Mesenchymal stem cell (in vitro differentiated cells and primary cell): ENCODE measurements at regions not wholly inside any gene's neighbourhood (a gene's known extent, or its start where the extent isn't known, plus 50 kb on each side); places are given as distances from the start of the nearest gene placed in this dataset.

Experiments used
- DNase-seq: peaks from one replicate; pipeline ENCODE4 v3.0.0-alpha.2; 2013
- H2AFZ ChIP-seq: one replicate; pipeline ENCODE4 v1.6.1; 2013; ENCODE audit warnings: low read depth, mild to moderate bottlenecking, control low read depth, inconsistent platforms, low read length, moderate library complexity
- H2AK5ac ChIP-seq: 2 replicates; pipeline ENCODE4 v1.6.1; 2013; ENCODE audit warnings: low read length, moderate library complexity, mild to moderate bottlenecking, inconsistent platforms; ENCODE audit not compliant: severe bottlenecking
- H2BK120ac ChIP-seq: one replicate; pipeline ENCODE4 v1.6.1; 2013; ENCODE audit warnings: low read depth, mild to moderate bottlenecking, inconsistent platforms, low read length, moderate library complexity
- H2BK12ac ChIP-seq, 2 experiments: one replicate each; pipeline ENCODE4 v1.6.1; 2013; ENCODE audit warnings: inconsistent platforms in 2 of 2, low read length in 2 of 2, mild to moderate bottlenecking in 2 of 2, moderate library complexity in 2 of 2, control low read depth in 1 of 2
- H2BK15ac ChIP-seq: one replicate; pipeline ENCODE4 v1.6.1; 2013; ENCODE audit warnings: mild to moderate bottlenecking, low read depth, inconsistent platforms; ENCODE audit not compliant: poor library complexity, severe bottlenecking
- H2BK5ac ChIP-seq: 2 replicates; pipeline ENCODE4 v1.6.1; 2013; ENCODE audit warnings: low read depth, mild to moderate bottlenecking, low read length, control low read depth, inconsistent platforms; ENCODE audit not compliant: poor library complexity, severe bottlenecking
- H3K14ac ChIP-seq, 2 experiments: one replicate each; pipeline ENCODE4 v1.6.1; 2013; ENCODE audit warnings: inconsistent platforms in 2 of 2, low read length in 2 of 2, control low read depth in 1 of 2, mild to moderate bottlenecking in 1 of 2, moderate library complexity in 1 of 2
- H3K18ac ChIP-seq, 2 experiments: one replicate each; pipeline ENCODE4 v1.6.1; 2013; ENCODE audit warnings: inconsistent platforms in 2 of 2, low read length in 2 of 2, control low read depth in 1 of 2, low read depth in 1 of 2, mild to moderate bottlenecking in 1 of 2
- H3K23ac ChIP-seq, 2 experiments: one replicate each; pipeline ENCODE4 v1.6.1; 2013; ENCODE audit warnings: inconsistent platforms in 2 of 2, low read length in 2 of 2, mild to moderate bottlenecking in 2 of 2, moderate library complexity in 2 of 2, control low read depth in 1 of 2
- H3K27ac ChIP-seq: 2 replicates; pipeline ENCODE4 v1.5.1; 2013; ENCODE audit warnings: mild to moderate bottlenecking, moderate library complexity, low read length, control low read depth, inconsistent platforms; ENCODE audit not compliant: poor library complexity, severe bottlenecking
- H3K27me3 ChIP-seq, 2 experiments: 2 replicates each; pipeline versions ENCODE4 v1.6.1 to v1.7.0; 2013; ENCODE audit warnings: low read length in 2 of 2, mild to moderate bottlenecking in 2 of 2, moderate library complexity in 2 of 2, control low read depth in 1 of 2, inconsistent platforms in 1 of 2; ENCODE audit not compliant: control insufficient read depth in 1 of 2, insufficient read depth in 1 of 2
- H3K36me3 ChIP-seq, 2 experiments: 2 replicates each; pipeline versions ENCODE4 v1.6.1 to v1.7.0; 2013; ENCODE audit warnings: low read length in 2 of 2, control low read depth in 1 of 2, inconsistent platforms in 1 of 2, low read depth in 1 of 2, mild to moderate bottlenecking in 1 of 2; ENCODE audit not compliant: insufficient read depth in 2 of 2, control insufficient read depth in 1 of 2
- H3K4ac ChIP-seq, 2 experiments: one replicate each; pipeline ENCODE4 v1.6.1; 2013; ENCODE audit warnings: inconsistent platforms in 2 of 2, low read length in 2 of 2, mild to moderate bottlenecking in 2 of 2, moderate library complexity in 2 of 2, control low read depth in 1 of 2, low read depth in 1 of 2
- H3K4me1 ChIP-seq: 2 replicates; pipeline ENCODE4 v1.6.1; 2013; ENCODE audit warnings: low read depth, low read length, control low read depth; ENCODE audit not compliant: control insufficient read depth, insufficient read depth
- H3K4me2 ChIP-seq: 2 replicates; pipeline ENCODE4 v1.6.1; 2013; ENCODE audit warnings: low read length, mild to moderate bottlenecking, inconsistent platforms; ENCODE audit not compliant: poor library complexity, severe bottlenecking
- H3K4me3 ChIP-seq, 2 experiments: 2 replicates each; pipeline versions ENCODE4 v1.5.1 to v1.7.0; 2013; ENCODE audit warnings: low read length in 2 of 2, mild to moderate bottlenecking in 2 of 2, control low read depth in 1 of 2, low read depth in 1 of 2; ENCODE audit not compliant: insufficient read depth in 1 of 2
- H3K79me1 ChIP-seq: replicated peaks from 2 replicates; pipeline ENCODE4 v1.6.1; 2013; ENCODE audit warnings: mild to moderate bottlenecking, control low read depth, low read length, inconsistent platforms; ENCODE audit not compliant: poor library complexity, severe bottlenecking
- H3K9ac ChIP-seq: 2 replicates; pipeline ENCODE4 v1.7.0; 2013; ENCODE audit warnings: mild to moderate bottlenecking, low read length, moderate library complexity
- H3K9me3 ChIP-seq: 2 replicates; pipeline ENCODE4 v1.7.0; 2013; ENCODE audit warnings: mild to moderate bottlenecking, low read length; ENCODE audit not compliant: control insufficient read depth
- H4K8ac ChIP-seq: one replicate; pipeline ENCODE4 v1.6.1; 2013; ENCODE audit warnings: inconsistent platforms, mild to moderate bottlenecking, low read length, moderate library complexity
- H4K91ac ChIP-seq: one replicate; pipeline ENCODE4 v1.6.1; 2013; ENCODE audit warnings: mild to moderate bottlenecking, low read length, inconsistent platforms
- WGBS: methylation state at CpG from one replicate; pipeline ENCODE4 v1.1.7; 2013; ENCODE audit warnings: mixed read lengths; 5-methylcytosine and 5-hydroxymethylcytosine counted together

GRCh38 chr16:65532846-65533245 lies 411.0 kb upstream of the CDH11 start:
- H4K91ac ChIP-seq, result no peak overlapping the region
- H3K4me1 ChIP-seq, result no peaks in the 10 kb centered on the region
- H4K8ac ChIP-seq, result peak overlapping the region; percentile 27
- H2BK15ac ChIP-seq, result peak overlapping the region; percentile 26
- H3K9me3 ChIP-seq, result peaks cover under 1% of the 10 kb centered on the region
- 100% methylated on average over 1 of the region's 2 CpGs for WGBS
- no peak overlapping the region for H2BK5ac ChIP-seq
- H3K27ac ChIP-seq, result no peak overlapping the region
- H3K4me3 ChIP-seq, result no peak overlapping the region
- H3K14ac ChIP-seq, result no peak overlapping the region
- DNase-seq, result no peak
- H3K23ac ChIP-seq, result no peak overlapping the region
- H3K4me2 ChIP-seq, result no peak overlapping the region
- H3K9ac ChIP-seq, result peak overlapping the region; percentile 73
- H2BK120ac ChIP-seq, result no peak overlapping the region
- H2BK12ac ChIP-seq, result no peak overlapping the region
- H2AFZ ChIP-seq, result no peak overlapping the region
- peak overlapping the region in 1 of 2 experiments; percentile 37 for H3K18ac ChIP-seq
- no peaks in the 10 kb centered on the region for H3K36me3 ChIP-seq
- no peaks in the 10 kb centered on the region for H3K79me1 ChIP-seq
- no peak overlapping the region for H3K4ac ChIP-seq
- H3K27me3 ChIP-seq, result no peaks in the 10 kb centered on the region
- no peak overlapping the region for H2AK5ac ChIP-seq

GRCh38 chr16:65532258-65532657 lies 410.4 kb upstream of the CDH11 start:
- H3K4me3 ChIP-seq, result peak overlapping the region in 1 of 2 experiments; percentile 66
- peak overlapping the region in 1 of 2 experiments; percentile 41 for H3K14ac ChIP-seq
- H3K23ac ChIP-seq, result no peak overlapping the region
- H3K9ac ChIP-seq, result peak overlapping the region; percentile 73
- H2AFZ ChIP-seq, result no peak overlapping the region
- peak overlapping the region; percentile 67 for H2BK120ac ChIP-seq
- H3K4me2 ChIP-seq, result no peak overlapping the region
- no peaks in the 10 kb centered on the region for H3K36me3 ChIP-seq
- no peak overlapping the region for H2AK5ac ChIP-seq
- no peak overlapping the region for H2BK5ac ChIP-seq
- H3K4me1 ChIP-seq, result no peaks in the 10 kb centered on the region
- DNase-seq, result no peak
- H2BK15ac ChIP-seq, result no peak overlapping the region
- no peak overlapping the region for H3K27ac ChIP-seq
- WGBS, result 78% methylated on average over 5 of the region's 6 CpGs
- peak overlapping the region; percentile 30 to 86 for H3K18ac ChIP-seq
- H3K27me3 ChIP-seq, result no peaks in the 10 kb centered on the region
- H3K79me1 ChIP-seq, result no peaks in the 10 kb centered on the region
- peak overlapping the region in 1 of 2 experiments; percentile 71 for H3K4ac ChIP-seq
- H4K8ac ChIP-seq, result peak overlapping the region; percentile 59
- H4K91ac ChIP-seq, result peak overlapping the region; percentile 71
- H2BK12ac ChIP-seq, result peak overlapping the region; percentile 81 to 90
- H3K9me3 ChIP-seq, result peaks cover 3% of the 10 kb centered on the region

GRCh38 chr16:65531475-65531874 lies 409.6 kb upstream of the CDH11 start:
- H3K4me2 ChIP-seq, result no peak overlapping the region
- no peak overlapping the region for H2AFZ ChIP-seq
- H3K4ac ChIP-seq, result no peak overlapping the region
- H2BK12ac ChIP-seq, result no peak overlapping the region
- no peak overlapping the region for H3K9ac ChIP-seq
- H3K27me3 ChIP-seq, result no peaks in the 10 kb centered on the region
- no peak overlapping the region for H3K18ac ChIP-seq
- no peak overlapping the region for H2BK15ac ChIP-seq
- peak; percentile 60 for DNase-seq
- H4K8ac ChIP-seq, result no peak overlapping the region
- H3K4me3 ChIP-seq, result no peak overlapping the region
- H2BK120ac ChIP-seq, result no peak overlapping the region
- H3K79me1 ChIP-seq, result no peaks in the 10 kb centered on the region
- H3K27ac ChIP-seq, result no peak overlapping the region
- no peak overlapping the region for H3K14ac ChIP-seq
- H3K23ac ChIP-seq, result no peak overlapping the region
- no peak overlapping the region for H2AK5ac ChIP-seq
- H3K9me3 ChIP-seq, result peaks cover 8% of the 10 kb centered on the region
- WGBS, result 29% methylated on average over 4 of the region's 4 CpGs
- H4K91ac ChIP-seq, result no peak overlapping the region
- H2BK5ac ChIP-seq, result no peak overlapping the region
- H3K36me3 ChIP-seq, result no peaks in the 10 kb centered on the region
- no peaks in the 10 kb centered on the region for H3K4me1 ChIP-seq

- no peak overlapping the region for H3K14ac ChIP-seq
- H2BK15ac ChIP-seq, result no peak overlapping the region
- H3K36me3 ChIP-seq, result no peaks in the 10 kb centered on the region
- H2AK5ac ChIP-seq, result no peak overlapping the region
- no peak for DNase-seq
- H4K91ac ChIP-seq, result no peak overlapping the region
- peaks cover 2% of the 10 kb centered on the region for H3K4me1 ChIP-seq
- H2AFZ ChIP-seq, result no peak overlapping the region
- H2BK120ac ChIP-seq, result no peak overlapping the region
- no peak overlapping the region for H4K8ac ChIP-seq
- no peak overlapping the region for H2BK5ac ChIP-seq
- no peak overlapping the region for H3K18ac ChIP-seq
- no peaks in the 10 kb centered on the region for H3K27me3 ChIP-seq
- H3K27ac ChIP-seq, result no peak overlapping the region
- no peak overlapping the region for H3K4ac ChIP-seq
- no peak overlapping the region for H3K9ac ChIP-seq
- H3K9me3 ChIP-seq, result peaks cover 8% of the 10 kb centered on the region
- WGBS, result 78% methylated on average over 1 of the region's 2 CpGs
- H3K23ac ChIP-seq, result no peak overlapping the region
- H3K4me2 ChIP-seq, result no peak overlapping the region
- H3K79me1 ChIP-seq, result no peaks in the 10 kb centered on the region
- no peak overlapping the region for H3K4me3 ChIP-seq
- H2BK12ac ChIP-seq, result no peak overlapping the region
Measured at GRCh38 chr16:65525707-65526106, 403.8 kb upstream of the CDH11 start.
